H1 (cell line): ENCODE measurements at regions not wholly inside any gene's neighbourhood (a gene's known extent, or its start where the extent isn't known, plus 50 kb on each side); places are given as distances from the start of the nearest gene placed in this dataset.

Experiments used
- CHD2 ChIP-seq: IDR thresholded peaks from 2 replicates; pipeline ENCODE4 v1.6.1; 2012; ENCODE audit warnings: low read length, improper control_type of control experiment
- MAFK ChIP-seq: IDR thresholded peaks from 2 replicates; pipeline ENCODE4 v1.6.1; 2012; ENCODE audit warnings: low read depth, mild to moderate bottlenecking, improper control_type of control experiment, low read length
- NRF1 ChIP-seq: IDR thresholded peaks from 2 replicates; pipeline ENCODE4 v1.6.1; 2011; ENCODE audit warnings: mild to moderate bottlenecking, low read depth, low read length, improper control_type of control experiment
- SIX5 ChIP-seq: IDR thresholded peaks from 2 replicates; pipeline ENCODE4 v1.6.1; 2011; ENCODE audit warnings: mild to moderate bottlenecking, low read depth, low read length
- USF2 ChIP-seq: IDR thresholded peaks from 2 replicates; pipeline ENCODE4 v1.6.1; 2011; ENCODE audit warnings: low read length, improper control_type of control experiment

GRCh38 chr5:93018461-93018860 lies 562.6 kb downstream of the NR2F1-AS1 start (continued):
- no peak for TF ChIP-seq USF2
- TF ChIP-seq SIX5 = no peak
- no peak for TF ChIP-seq MAFK
- no peak for TF ChIP-seq CHD2
- no peak for TF ChIP-seq NRF1
